NCI-H748 treated with DMSO at 0.1 percent for 48 hours (cell line): ENCODE measurements at regions not wholly inside any gene's neighbourhood (a gene's known extent, or its start where the extent isn't known, plus 50 kb on each side); places are given as distances from the start of the nearest gene placed in this dataset.
"Not testable (repeated sequence)": the region's sequence is repeated elsewhere in the genome, so short reads cannot be mapped to it uniquely, and the experiment has no call there.

ENCODE experiments used
- DNase-seq: peaks from one replicate; lab custom pipeline; 2025; lab: John Stamatoyannopoulos, UW

GRCh38 chr10:131816941-131817700 is 83.7 kb upstream of the PPP2R2D start:
- DNase-seq = no peak

- DNase-seq = no peak
Measured at GRCh38 chr10:131817866-131818509, 82.8 kb upstream of the PPP2R2D start.

DNA sequence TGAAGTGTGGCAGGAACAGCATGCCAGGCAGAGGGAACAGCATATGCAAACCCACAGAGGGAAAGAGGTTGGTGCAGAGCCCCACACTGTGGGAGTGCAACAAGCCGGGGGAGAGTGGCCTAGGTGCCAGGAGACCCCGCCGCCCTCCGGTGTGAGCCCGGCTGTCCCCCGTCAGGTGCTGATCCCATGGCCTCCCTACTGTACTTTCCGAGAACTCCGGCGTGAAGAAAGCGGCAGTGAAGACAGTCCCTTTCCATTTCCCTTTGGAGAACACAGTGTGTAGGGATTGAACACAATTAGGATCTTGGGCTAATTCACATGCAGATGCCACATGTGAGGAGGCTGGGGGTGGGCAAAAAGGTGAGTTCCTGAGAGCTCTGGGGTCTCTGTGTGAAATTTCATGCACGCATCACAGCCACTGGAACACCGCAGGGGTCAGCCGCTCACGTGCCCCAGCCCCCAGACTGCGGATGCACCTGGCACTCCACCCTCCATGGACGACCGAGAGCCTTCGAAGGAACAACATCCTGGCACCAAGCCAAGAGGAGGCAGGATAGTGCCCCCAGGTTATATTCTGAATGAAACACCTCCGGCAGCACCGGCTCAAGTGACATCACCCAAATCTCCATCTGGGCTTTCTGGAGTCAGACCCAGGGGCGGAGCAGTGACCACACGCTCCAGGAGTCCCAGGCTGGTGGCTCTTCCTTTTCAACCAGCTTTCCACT is 82.1 kb upstream of the PPP2R2D start:
- no peak for DNase-seq

DNA sequence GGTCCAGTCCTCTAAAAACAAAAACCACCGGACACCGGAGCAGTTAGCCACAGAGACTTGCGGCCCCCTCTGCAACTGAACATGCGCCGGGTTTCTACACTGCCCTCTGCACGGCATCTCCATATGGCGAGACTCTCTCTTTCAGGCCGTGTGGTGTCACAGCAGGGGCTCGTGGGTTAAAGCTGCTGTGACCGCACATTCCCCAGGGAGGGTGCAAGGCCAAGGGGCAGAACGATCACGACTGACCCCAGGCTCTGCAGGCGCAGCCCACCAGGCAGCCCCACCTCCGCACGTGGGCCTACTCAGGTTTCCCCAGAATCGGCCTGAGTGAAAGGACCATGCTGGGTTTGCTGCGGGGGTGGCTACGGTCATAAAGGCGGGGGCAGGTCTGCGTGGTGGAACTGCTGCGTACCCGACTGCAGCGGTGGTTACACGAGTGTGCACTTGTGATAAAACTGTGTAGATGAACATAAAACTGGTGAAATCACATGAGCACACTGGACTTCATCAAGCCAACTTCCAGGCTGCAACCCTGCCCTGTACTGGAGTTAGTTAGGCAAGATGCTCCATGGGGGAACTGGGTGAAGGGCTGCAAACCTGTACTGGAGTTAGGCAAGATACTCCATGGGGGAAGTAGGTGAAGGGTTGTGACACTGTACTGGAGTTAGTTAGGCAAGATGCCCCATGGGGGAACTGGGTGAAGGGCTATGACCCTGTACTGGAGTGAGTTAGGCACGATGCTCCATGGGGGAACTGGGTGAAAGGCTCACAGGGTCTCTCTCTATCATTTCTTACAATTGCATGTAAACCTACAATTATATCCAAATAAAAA is 81.4 kb upstream of the PPP2R2D start:
- no peak for DNase-seq

- no peak for DNase-seq
Measured at GRCh38 chr10:131820626-131821025, 80.2 kb upstream of the PPP2R2D start.

DNA sequence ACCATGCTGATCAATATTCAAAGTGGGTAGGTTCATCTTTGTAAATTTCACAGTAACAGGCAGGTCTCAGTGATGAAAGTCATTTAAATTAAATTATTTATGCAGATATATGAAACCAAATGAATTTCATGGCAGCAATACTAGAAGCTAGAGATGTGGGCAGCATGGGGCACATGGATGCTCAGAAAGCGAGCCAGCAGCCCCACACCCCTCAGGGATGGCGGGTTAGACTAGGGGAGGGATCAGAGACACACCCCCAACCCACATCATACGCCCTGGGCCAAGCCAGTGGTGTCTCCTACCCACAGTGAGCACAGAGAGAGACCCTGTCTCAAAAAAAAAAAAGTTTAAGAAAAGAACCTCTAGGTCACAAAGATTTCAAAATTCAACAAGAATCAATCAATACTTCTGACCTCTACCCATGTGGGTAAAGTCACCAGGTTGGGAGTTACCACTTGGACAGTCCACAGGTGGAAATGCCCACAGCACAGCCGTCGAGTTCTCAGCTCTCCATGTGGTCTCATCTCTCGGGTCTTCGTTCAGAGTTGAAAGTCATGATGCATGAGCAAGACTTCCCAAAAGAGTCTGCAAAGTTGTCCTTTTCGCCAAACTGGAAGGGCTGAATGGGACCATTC is 79.3 kb upstream of the PPP2R2D start:
- no peak for DNase-seq

DNA sequence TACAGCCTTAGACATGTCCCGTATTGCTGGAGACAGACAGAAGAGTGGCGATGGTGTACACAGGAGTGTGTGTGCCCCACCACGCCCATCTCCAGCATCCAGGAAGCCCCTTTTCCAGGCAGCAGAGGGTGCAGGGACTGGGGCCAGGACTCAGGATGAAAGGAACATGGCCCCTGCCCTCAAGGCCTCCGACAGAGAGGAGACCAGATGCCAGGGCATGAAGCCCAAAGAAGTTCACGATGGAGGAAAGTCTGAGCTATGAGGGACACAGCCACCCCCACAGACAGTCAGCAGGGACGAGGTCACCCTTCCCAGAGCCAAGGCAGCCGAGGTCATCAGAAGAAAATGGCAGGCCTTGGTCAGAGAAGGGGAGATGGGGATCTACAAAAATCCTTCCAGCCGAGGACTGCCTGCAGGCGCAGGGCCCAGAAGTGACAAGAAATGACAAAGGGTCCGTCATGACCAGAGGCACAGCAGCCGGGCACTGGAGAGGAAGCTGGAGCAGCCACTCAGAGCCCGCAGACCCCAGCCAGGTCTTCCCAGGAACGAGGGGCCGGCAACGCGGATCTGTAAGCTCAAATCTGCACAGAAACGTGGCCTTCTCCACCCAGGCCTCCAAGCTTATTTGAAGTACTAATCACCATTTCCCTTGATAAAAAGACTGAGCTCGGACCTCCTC is 78.7 kb upstream of the PPP2R2D start:
- no peak for DNase-seq

GRCh38 chr10:131822692-131823245 is 78.0 kb upstream of the PPP2R2D start:
- no peak for DNase-seq

- DNase-seq = not testable (repeated sequence)
Measured at GRCh38 chr10:131823601-131824099, 77.2 kb upstream of the PPP2R2D start.

GRCh38 chr10:131824371-131825149 is 76.2 kb upstream of the PPP2R2D start:
- DNase-seq = no peak

DNA sequence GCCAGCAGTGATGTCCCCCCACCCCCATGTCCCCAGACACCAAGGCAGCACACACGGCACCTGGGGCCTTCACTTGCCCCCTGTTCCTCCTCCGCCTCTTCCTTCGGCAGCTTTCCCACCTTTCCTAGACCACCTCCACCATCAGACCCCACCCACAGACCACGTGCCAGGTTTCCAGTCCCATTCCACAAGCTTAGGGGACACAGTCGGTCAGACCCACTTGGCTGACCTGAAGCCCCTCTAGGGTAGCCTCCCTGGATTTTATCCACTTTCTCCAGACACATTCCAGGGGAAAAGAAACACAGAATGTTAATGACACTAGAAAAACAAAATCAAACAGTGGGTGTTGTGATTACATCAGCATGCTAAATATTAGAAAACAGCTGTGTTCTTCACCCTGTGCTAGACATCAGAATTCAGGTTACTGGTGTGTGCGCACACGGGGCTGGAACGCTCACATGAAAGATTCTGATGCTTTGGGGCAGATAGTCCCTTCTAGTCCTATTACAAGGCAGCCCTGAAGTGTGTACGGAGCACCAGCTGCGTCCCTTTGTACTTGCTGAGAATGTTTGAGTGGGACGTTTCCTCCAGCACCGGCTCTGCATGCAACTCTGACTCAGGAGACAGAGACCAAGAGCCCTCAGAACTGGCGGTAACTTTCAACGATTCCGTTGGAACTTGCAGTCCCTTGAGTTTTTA is 75.5 kb upstream of the PPP2R2D start:
- DNase-seq = no peak

GRCh38 chr10:131825960-131826650 is 74.7 kb upstream of the PPP2R2D start:
- DNase-seq = no peak

DNA sequence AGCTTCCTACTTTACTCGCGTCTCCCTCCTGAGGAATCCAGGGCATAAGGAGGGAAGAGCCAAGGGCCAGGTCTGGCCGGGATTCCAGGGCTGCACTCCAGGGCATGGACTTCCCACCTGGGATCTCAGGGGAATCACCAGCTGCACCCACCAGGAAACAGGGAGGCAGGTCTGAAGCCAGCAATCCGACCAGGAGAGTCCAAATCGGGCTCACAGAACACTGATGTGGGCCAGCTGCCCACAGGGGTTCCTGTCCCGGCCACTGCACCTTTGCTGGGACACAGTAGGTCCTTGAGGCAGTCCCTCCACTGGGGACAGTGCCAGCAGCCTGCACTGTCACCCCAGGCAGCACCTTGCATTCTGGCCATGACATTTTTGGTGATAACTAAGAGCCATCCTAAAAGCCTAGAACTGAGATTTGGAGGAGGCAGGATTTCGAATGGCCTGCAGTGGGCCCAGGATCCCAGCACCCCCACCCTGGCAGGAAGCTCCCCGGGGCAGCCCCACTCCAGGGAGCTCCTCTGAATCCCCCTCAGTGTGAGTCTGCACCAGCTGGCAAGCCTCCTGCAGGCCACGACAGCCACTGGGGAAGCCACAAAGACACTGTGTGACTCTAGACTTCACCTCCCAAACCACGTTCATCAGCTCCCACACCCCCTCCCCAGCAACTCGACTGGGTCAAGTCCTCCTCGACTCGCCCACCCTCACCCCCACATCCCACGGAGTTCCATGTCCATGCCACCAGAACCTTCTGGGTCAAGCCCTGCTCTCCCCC is 71.5 kb upstream of the PPP2R2D start:
- no peak for DNase-seq

- no peak for DNase-seq
Measured at GRCh38 chr10:131830446-131831130, 70.2 kb upstream of the PPP2R2D start.

- DNase-seq = no peak
Measured at GRCh38 chr10:131831561-131831960, 69.2 kb upstream of the PPP2R2D start.

DNA sequence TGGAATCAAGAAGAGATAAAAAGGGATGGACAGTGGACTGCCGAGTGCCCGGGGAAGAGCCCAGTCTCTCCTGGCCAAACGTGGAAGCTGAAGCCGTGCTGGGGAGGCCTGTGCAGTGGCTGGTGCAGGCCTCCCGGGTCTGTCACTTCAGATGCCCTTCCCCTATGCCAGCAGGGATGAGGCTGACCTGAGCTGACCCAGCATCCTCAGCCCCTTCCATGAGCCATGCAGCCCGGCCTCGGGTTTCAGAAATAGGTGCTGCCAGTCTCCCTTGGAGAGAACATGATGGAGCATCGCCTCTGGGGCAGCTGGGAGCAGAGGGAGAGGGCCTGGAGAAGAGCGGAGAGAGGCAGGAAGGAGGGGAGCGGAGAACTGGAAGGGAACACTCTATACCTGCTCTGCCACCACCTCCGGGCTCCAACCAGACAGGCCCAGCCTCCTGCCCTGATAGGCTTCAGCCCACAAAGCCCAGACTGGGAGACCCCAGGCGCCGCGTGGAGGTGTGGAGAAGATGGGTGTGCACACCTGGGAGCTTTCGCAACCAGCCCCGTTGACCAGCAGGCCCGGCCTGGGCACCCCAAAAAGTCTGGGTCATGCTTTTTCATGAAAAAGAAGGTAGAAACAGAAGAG is 68.6 kb upstream of the PPP2R2D start:
- no peak for DNase-seq

DNA sequence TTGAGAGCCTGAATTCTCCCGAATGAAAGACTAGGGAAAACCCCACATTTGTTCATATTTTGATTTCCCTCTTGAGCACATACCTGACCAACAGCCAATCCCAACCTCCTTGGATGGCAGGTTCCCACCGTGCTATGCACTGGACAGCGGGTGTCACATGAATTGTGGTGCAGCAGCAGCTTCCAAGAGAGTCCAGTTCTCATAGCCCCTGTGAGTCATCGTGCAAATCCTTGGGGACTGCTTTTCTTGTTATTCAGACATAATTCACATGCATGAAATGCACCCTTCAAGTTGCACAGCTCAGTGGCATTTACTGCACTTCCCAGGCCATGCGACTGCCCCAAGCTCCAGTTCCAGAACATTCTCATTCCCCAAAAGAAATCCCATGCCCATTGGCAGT is 67.8 kb upstream of the PPP2R2D start:
- no peak for DNase-seq
